ENCODE measurements at regions not wholly inside any gene's neighbourhood (a gene's known extent, or its start where the extent isn't known, plus 50 kb on each side); places are given as distances from the start of the nearest gene placed in this dataset.

- no peak overlapping the region for H3K4me3 ChIP-seq
- no peak overlapping the region for H3K9ac ChIP-seq (ENCODE audit: insufficient read depth in 1 of 2, low read length in 2 of 2)
- TF ChIP-seq CTCF (IDR thresholded peaks at IDR 0.05; ENCODE audit: control extremely low read depth, extremely low read depth) = no peak
- no peaks in the 10 kb centered on the region for H3K4me1 ChIP-seq (ENCODE audit: control insufficient read depth in 5 of 5, insufficient read depth in 5 of 5, low read length in 5 of 5)
- peaks cover 0 to 4% (median 0%) of the 10 kb centered on the region in 3 donors for H3K27me3 ChIP-seq (ENCODE audit: control insufficient read depth in 3 of 3, insufficient read depth in 3 of 3, low read length in 2 of 3)
- 12 to 16% methylated on average over 5 of the region's 5 CpGs for WGBS, 2 donors
- DNase-seq (peak; percentile 44 to 70 (median 50)), ATAC-seq (ENCODE audit: insufficient read depth, low FRiP score) (no peak)
- no peaks in the 10 kb centered on the region for H3K9me3 ChIP-seq (ENCODE audit: control insufficient read depth in 4 of 4, insufficient read depth in 3 of 4, low read length in 3 of 4)
- no peaks in the 10 kb centered on the region for H3K36me3 ChIP-seq (ENCODE audit: control insufficient read depth in 4 of 4, insufficient read depth in 4 of 4, low read length in 4 of 4)
- no peak overlapping the region for H3K27ac ChIP-seq (ENCODE audit: low read depth in 1 of 2, low read length in 1 of 2)
These were observed 107.0 kb upstream of the GPR12 start for GRCh38 chr13:26867451-26868091.

- no peaks in the 10 kb centered on the region for H3K9me3 ChIP-seq (ENCODE audit: control insufficient read depth in 4 of 4, insufficient read depth in 3 of 4, low read length in 3 of 4)
- peaks cover 0 to 6% (median 0%) of the 10 kb centered on the region in 5 donors for H3K4me1 ChIP-seq (ENCODE audit: control insufficient read depth in 5 of 5, insufficient read depth in 5 of 5, low read length in 5 of 5)
- H3K27ac ChIP-seq (ENCODE audit: low read depth in 1 of 2, low read length in 1 of 2) = no peak overlapping the region
- TF ChIP-seq CTCF (IDR thresholded peaks at IDR 0.05; ENCODE audit: control extremely low read depth, extremely low read depth) = no peak
- H3K4me3 ChIP-seq = no peak overlapping the region
- peaks cover 0 to 4% (median 0%) of the 10 kb centered on the region in 3 donors for H3K27me3 ChIP-seq (ENCODE audit: control insufficient read depth in 3 of 3, insufficient read depth in 3 of 3, low read length in 2 of 3)
- ATAC-seq (ENCODE audit: insufficient read depth, low FRiP score) (no peak), DNase-seq (no peak)
- H3K36me3 ChIP-seq (ENCODE audit: control insufficient read depth in 4 of 4, insufficient read depth in 4 of 4, low read length in 4 of 4) = no peaks in the 10 kb centered on the region
- 72 to 82% methylated on average over 5 of the region's 5 CpGs for WGBS, 2 donors
- H3K9ac ChIP-seq (ENCODE audit: insufficient read depth in 1 of 2, low read length in 2 of 2) = no peak overlapping the region
These were observed 104.0 kb upstream of the GPR12 start for GRCh38 chr13:26864576-26864975.

GRCh38 chr13:26861941-26862340 is 101.4 kb upstream of the GPR12 start:
- Histone ChIP-seq H3K27ac (ENCODE audit: low read depth in 1 of 2, low read length in 1 of 2) (no peak overlapping the region), H3K36me3 (ENCODE audit: control insufficient read depth in 4 of 4, insufficient read depth in 4 of 4, low read length in 4 of 4) (no peaks in the 10 kb centered on the region), H3K27me3 (ENCODE audit: control insufficient read depth in 3 of 3, insufficient read depth in 3 of 3, low read length in 2 of 3) (peaks cover 0 to 2% (median 0%) of the 10 kb centered on the region in 3 donors), H3K4me3 (no peak overlapping the region), H3K9me3 (ENCODE audit: control insufficient read depth in 4 of 4, insufficient read depth in 3 of 4, low read length in 3 of 4) (no peaks in the 10 kb centered on the region), H3K4me1 (ENCODE audit: control insufficient read depth in 5 of 5, insufficient read depth in 5 of 5, low read length in 5 of 5) (peaks cover 0 to 6% (median 0%) of the 10 kb centered on the region in 5 donors), H3K9ac (ENCODE audit: insufficient read depth in 1 of 2, low read length in 2 of 2) (no peak overlapping the region)
- ATAC-seq (ENCODE audit: insufficient read depth, low FRiP score) (no peak), DNase-seq (peak; percentile 30 to 69 (median 37))
- 31 to 44% methylated on average over 2 of the region's 2 CpGs for WGBS, 2 donors
- TF ChIP-seq CTCF (IDR thresholded peaks at IDR 0.05; ENCODE audit: control extremely low read depth, extremely low read depth) = no peak

GRCh38 chr13:26855921-26856320 is 95.3 kb upstream of the GPR12 start:
- H3K9ac ChIP-seq (ENCODE audit: insufficient read depth in 1 of 2, low read length in 2 of 2) = no peak overlapping the region
- 78 to 88% methylated on average over 5 of the region's 5 CpGs for WGBS, 2 donors
- H3K27me3 ChIP-seq (ENCODE audit: control insufficient read depth in 3 of 3, insufficient read depth in 3 of 3, low read length in 2 of 3) = peaks cover 0 to 6% (median 0%) of the 10 kb centered on the region in 3 donors
- H3K27ac ChIP-seq (ENCODE audit: low read depth in 1 of 2, low read length in 1 of 2) = no peak overlapping the region
- H3K36me3 ChIP-seq (ENCODE audit: control insufficient read depth in 4 of 4, insufficient read depth in 4 of 4, low read length in 4 of 4) = no peaks in the 10 kb centered on the region
- no peaks in the 10 kb centered on the region for H3K9me3 ChIP-seq (ENCODE audit: control insufficient read depth in 4 of 4, insufficient read depth in 3 of 4, low read length in 3 of 4)
- ATAC-seq (ENCODE audit: insufficient read depth, low FRiP score) (no peak), DNase-seq (no peak)
- H3K4me1 ChIP-seq (ENCODE audit: control insufficient read depth in 5 of 5, insufficient read depth in 5 of 5, low read length in 5 of 5) = no peaks in the 10 kb centered on the region
- H3K4me3 ChIP-seq = no peak overlapping the region
- TF ChIP-seq CTCF (IDR thresholded peaks at IDR 0.05; ENCODE audit: control extremely low read depth, extremely low read depth) = no peak

Data from lung (tissue), 11 donors.